WTC11 (cell line): ENCODE measurements at regions not wholly inside any gene's neighbourhood (a gene's known extent, or its start where the extent isn't known, plus 50 kb on each side); places are given as distances from the start of the nearest gene placed in this dataset.

Source experiments
- ATAC-seq: fragments of 200-7000 bp; cut with Tn5 transposase; 2 replicates; pipeline ENCODE4 v1.10.0; 2021; ENCODE audit warnings: mild to moderate bottlenecking, moderate library complexity
- CTCF ChIA-PET: fragments of 300-600 bp; sonication (Branson Sonifier 250); formaldehyde crosslinking; loops from one replicate; lab custom pipeline; 2021; ENCODE audit warnings: antibody characterized with exemption; lab: Charles Lee
- POLR2A ChIA-PET: fragments of 350-600 bp; sonication (Branson Sonifier 250); formaldehyde crosslinking; loops from one replicate; lab custom pipeline; 2021; ENCODE audit warnings: antibody characterized with exemption; lab: Charles Lee
- DNase-seq: peaks from one replicate; pipeline ENCODE4 v3.0.0; 2021; ENCODE audit warnings: low spot score
- H3K27ac Mint-ChIP-seq: 2 replicates; pipeline ENCODE4 v1.8.0; 2021; ENCODE audit warnings: mixed read lengths
- H3K27me3 Mint-ChIP-seq: 2 replicates; pipeline ENCODE4 v1.8.0; 2021; ENCODE audit warnings: low read depth, mild to moderate bottlenecking, moderate library complexity, mixed read lengths
- H3K36me3 Mint-ChIP-seq: 2 replicates; pipeline ENCODE4 v1.8.0; 2021; ENCODE audit warnings: mixed read lengths
- H3K4me1 Mint-ChIP-seq: 2 replicates; pipeline ENCODE4 v1.8.0; 2022; ENCODE audit warnings: mixed read lengths
- H3K4me3 Mint-ChIP-seq: 2 replicates; pipeline ENCODE4 v1.8.0; 2021; ENCODE audit warnings: mild to moderate bottlenecking, moderate library complexity, mixed read lengths
- H3K9me3 Mint-ChIP-seq: 2 replicates; pipeline ENCODE4 v1.8.0; 2021; ENCODE audit warnings: mixed read lengths
- EMX1 ChIP-seq: fragments of 250-450 bp; sonication (Bioruptor Pico); IDR thresholded peaks from 2 replicates; pipeline ENCODE4 v1.8.0; 2021; ENCODE audit warnings: mild to moderate bottlenecking
- ESRRA ChIP-seq: sonication (generic); formaldehyde crosslinking; IDR thresholded peaks from 2 replicates; pipeline ENCODE4 v1.8.1; 2022; ENCODE audit warnings: mild to moderate bottlenecking, missing genetic modification reagents, borderline replicate concordance
- FOXK1 ChIP-seq: sonication (generic); formaldehyde crosslinking; IDR thresholded peaks from 2 replicates; pipeline ENCODE4 v1.8.0; 2022; ENCODE audit warnings: mild to moderate bottlenecking, moderate library complexity, missing genetic modification reagents
- IRF2 ChIP-seq: sonication (generic); formaldehyde crosslinking; IDR thresholded peaks from 2 replicates; pipeline ENCODE4 v1.8.0; 2022; ENCODE audit warnings: low read depth, missing genetic modification reagents, borderline replicate concordance
- JAZF1 ChIP-seq: fragments of 250-450 bp; sonication (Bioruptor Pico); IDR thresholded peaks from 2 replicates; pipeline ENCODE4 v1.9.0; 2021; ENCODE audit warnings: moderate library complexity, mild to moderate bottlenecking, inconsistent platforms
- NFYB ChIP-seq: sonication (generic); formaldehyde crosslinking; conservative IDR thresholded peaks from 2 replicates; pipeline ENCODE4 v1.8.0; 2022; ENCODE audit warnings: low read depth, missing genetic modification reagents
- SP1 ChIP-seq: sonication (generic); formaldehyde crosslinking; conservative IDR thresholded peaks from 2 replicates; pipeline ENCODE4 v1.8.1; 2022; ENCODE audit warnings: missing genetic modification reagents
- ZBTB21 ChIP-seq: sonication (generic); formaldehyde crosslinking; IDR thresholded peaks from 2 replicates; pipeline ENCODE4 v1.8.1; 2023; ENCODE audit warnings: mild to moderate bottlenecking, missing genetic modification reagents, borderline replicate concordance
- ZNF121 ChIP-seq: sonication (generic); formaldehyde crosslinking; IDR thresholded peaks from 2 replicates; pipeline ENCODE4 v1.8.0; 2023; ENCODE audit warnings: missing genetic modification reagents
- ZNF232 ChIP-seq: sonication (generic); formaldehyde crosslinking; IDR thresholded peaks from 2 replicates; pipeline ENCODE4 v1.8.0; 2022; ENCODE audit warnings: mild to moderate bottlenecking, missing genetic modification reagents
- ZNF396 ChIP-seq: fragments of 250-450 bp; sonication (Bioruptor Pico); IDR thresholded peaks from 2 replicates; pipeline ENCODE4 v1.8.0; 2021; ENCODE audit warnings: mild to moderate bottlenecking, moderate library complexity, borderline replicate concordance
- ZNF671 ChIP-seq: fragments of 250-450 bp; sonication (Bioruptor Pico); IDR thresholded peaks from 2 replicates; pipeline ENCODE4 v1.8.0; 2021; ENCODE audit warnings: mild to moderate bottlenecking
- TF ChIP-seq, protein P1 (sequence below): sonication (generic); formaldehyde crosslinking; IDR thresholded peaks from 2 replicates; pipeline ENCODE4 v1.8.1; 2022; ENCODE audit warnings: missing genetic modification reagents, borderline replicate concordance
- TF ChIP-seq, protein P2 (sequence below): sonication (generic); formaldehyde crosslinking; IDR thresholded peaks from 2 replicates; pipeline ENCODE4 v1.8.0; 2022; ENCODE audit warnings: mild to moderate bottlenecking, missing genetic modification reagents
- TF ChIP-seq, protein P3 (sequence below): sonication (generic); formaldehyde crosslinking; IDR thresholded peaks from 2 replicates; pipeline ENCODE4 v1.8.1; 2023; ENCODE audit warnings: mild to moderate bottlenecking, missing genetic modification reagents
- TF ChIP-seq, protein P4 (sequence below): sonication (generic); formaldehyde crosslinking; IDR thresholded peaks from 2 replicates; pipeline ENCODE4 v1.8.1; 2023; ENCODE audit warnings: mild to moderate bottlenecking, missing genetic modification reagents
- TF ChIP-seq, protein P5 (sequence below): sonication (generic); formaldehyde crosslinking; IDR thresholded peaks from 2 replicates; pipeline ENCODE4 v1.8.1; 2022; ENCODE audit warnings: mild to moderate bottlenecking, moderate library complexity, missing genetic modification reagents
- TF ChIP-seq, protein P6 (sequence below): sonication (generic); formaldehyde crosslinking; IDR thresholded peaks from 2 replicates; pipeline ENCODE4 v1.8.1; 2023; ENCODE audit warnings: mild to moderate bottlenecking, missing genetic modification reagents, moderate library complexity
- TF ChIP-seq, protein P7 (sequence below): fragments of 250-450 bp; sonication (Bioruptor Pico); IDR thresholded peaks from 2 replicates; pipeline ENCODE4 v1.8.0; 2021; ENCODE audit warnings: mild to moderate bottlenecking
- TF ChIP-seq, protein P8 (sequence below): sonication (generic); formaldehyde crosslinking; IDR thresholded peaks from 2 replicates; pipeline ENCODE4 v1.8.0; 2022; ENCODE audit warnings: mild to moderate bottlenecking, missing genetic modification reagents

DNA sequence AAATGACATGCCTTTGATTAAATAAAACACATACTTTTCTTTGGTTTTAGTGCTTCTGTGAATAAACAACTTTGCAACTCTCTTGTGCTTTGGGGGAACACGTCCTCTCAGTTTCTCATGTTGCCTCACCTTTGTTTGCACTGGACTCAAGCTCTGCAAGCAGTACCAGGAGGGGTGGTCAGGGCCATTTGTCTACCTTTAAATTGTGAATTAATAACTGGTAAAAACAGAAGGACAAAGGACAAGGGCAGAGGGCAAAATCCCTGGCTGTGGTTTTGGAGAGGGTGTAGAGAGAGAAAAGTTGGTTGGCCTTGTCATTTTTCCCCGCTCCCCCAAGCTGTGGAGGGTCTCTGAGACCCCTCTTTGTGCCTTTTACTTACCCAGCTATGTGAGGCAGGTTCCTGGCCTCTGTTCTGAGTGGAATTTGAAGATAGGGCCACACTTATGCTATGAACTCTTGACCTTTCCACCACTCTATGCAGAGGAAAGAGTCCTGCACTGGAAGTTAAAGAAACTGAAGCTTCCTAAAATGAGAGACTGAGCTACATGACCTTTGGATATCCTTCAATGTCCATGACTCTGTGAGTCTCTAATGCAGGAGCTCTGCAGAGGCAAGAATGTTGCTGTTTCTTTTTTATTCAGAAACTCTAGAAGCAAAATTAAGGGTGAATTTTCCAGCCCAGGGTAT is 55.1 kb upstream of the MOCS2 start:
- TF ChIP-seq ZNF232 (CRISPR knock-in tag) (no peak), FOXK1 (CRISPR knock-in tag) (no peak), IRF2 (CRISPR knock-in tag) (no peak)
- TF ChIP-seq, protein P1, sequence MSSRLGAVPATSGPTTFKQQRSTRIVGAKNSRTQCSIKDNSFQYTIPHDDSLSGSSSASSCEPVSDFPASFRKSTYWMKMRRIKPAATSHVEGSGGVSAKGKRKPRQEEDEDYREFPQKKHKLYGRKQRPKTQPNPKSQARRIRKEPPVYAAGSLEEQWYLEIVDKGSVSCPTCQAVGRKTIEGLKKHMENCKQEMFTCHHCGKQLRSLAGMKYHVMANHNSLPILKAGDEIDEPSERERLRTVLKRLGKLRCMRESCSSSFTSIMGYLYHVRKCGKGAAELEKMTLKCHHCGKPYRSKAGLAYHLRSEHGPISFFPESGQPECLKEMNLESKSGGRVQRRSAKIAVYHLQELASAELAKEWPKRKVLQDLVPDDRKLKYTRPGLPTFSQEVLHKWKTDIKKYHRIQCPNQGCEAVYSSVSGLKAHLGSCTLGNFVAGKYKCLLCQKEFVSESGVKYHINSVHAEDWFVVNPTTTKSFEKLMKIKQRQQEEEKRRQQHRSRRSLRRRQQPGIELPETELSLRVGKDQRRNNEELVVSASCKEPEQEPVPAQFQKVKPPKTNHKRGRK (CRISPR knock-in tag), result no peak
- TF ChIP-seq, protein P2, sequence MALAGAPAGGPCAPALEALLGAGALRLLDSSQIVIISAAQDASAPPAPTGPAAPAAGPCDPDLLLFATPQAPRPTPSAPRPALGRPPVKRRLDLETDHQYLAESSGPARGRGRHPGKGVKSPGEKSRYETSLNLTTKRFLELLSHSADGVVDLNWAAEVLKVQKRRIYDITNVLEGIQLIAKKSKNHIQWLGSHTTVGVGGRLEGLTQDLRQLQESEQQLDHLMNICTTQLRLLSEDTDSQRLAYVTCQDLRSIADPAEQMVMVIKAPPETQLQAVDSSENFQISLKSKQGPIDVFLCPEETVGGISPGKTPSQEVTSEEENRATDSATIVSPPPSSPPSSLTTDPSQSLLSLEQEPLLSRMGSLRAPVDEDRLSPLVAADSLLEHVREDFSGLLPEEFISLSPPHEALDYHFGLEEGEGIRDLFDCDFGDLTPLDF (CRISPR knock-in tag), result no peak
- TF ChIP-seq, protein P3, sequence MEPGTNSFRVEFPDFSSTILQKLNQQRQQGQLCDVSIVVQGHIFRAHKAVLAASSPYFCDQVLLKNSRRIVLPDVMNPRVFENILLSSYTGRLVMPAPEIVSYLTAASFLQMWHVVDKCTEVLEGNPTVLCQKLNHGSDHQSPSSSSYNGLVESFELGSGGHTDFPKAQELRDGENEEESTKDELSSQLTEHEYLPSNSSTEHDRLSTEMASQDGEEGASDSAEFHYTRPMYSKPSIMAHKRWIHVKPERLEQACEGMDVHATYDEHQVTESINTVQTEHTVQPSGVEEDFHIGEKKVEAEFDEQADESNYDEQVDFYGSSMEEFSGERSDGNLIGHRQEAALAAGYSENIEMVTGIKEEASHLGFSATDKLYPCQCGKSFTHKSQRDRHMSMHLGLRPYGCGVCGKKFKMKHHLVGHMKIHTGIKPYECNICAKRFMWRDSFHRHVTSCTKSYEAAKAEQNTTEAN (CRISPR knock-in tag), result no peak
- ChIA-PET POLR2A (no interaction called here), CTCF (interaction anchor here (1.3 kb wide), 1 partner anchor 216 kb away, joined by 4 read pairs; no protein-coding TSS in a partner anchor)
- ATAC-seq (no peak), DNase-seq (no peak)
- Mint-ChIP-seq H3K9me3 (no peaks in the 10 kb centered on the region), H3K4me1 (no peaks in the 10 kb centered on the region), H3K27me3 (no peaks in the 10 kb centered on the region), H3K27ac (no peak overlapping the region), H3K4me3 (no peak overlapping the region), H3K36me3 (no peaks in the 10 kb centered on the region)

DNA sequence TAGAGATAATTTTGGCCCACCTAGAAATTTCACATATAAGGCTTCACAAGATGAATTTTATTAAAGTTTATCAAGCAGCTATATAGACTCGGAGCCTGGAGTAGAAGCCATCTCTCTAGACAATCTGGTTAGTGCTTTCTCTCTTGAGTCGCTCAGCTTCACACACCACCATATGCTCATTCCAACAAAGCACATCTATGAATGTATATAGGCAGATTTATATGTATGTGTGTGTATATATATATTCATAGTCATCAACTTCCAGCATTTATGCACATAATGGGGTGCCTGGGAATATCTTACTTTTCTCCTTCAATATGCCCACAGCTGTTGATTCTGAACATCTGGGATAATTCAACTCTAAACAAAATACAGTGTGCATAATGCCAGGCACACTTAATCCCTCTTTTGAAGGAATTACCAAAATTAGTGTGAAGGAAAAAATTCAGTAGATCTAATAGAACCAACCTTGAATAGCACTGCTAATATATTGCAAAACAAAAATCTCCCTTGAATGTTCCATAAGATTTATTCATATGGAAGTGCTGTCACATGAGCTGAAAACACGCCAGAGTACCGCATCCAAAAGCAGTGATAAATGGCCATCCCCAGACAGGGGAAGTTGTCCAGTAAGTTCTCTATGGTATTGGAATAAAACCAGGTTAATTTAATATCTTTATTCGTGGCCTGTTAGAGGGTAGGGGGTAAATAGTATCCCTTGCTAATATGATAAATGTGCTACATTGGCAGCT is 56.0 kb upstream of the MOCS2 start:
- POLR2A ChIA-PET, result no interaction called here
- Mint-ChIP-seq H3K36me3 (no peaks in the 10 kb centered on the region), H3K4me3 (no peak overlapping the region), H3K27me3 (no peaks in the 10 kb centered on the region), H3K9me3 (no peaks in the 10 kb centered on the region), H3K4me1 (no peaks in the 10 kb centered on the region), H3K27ac (no peak overlapping the region)
- no peak for ATAC-seq
- CTCF ChIA-PET, result no interaction called here
- no peak for DNase-seq
- TF ChIP-seq, protein P4, sequence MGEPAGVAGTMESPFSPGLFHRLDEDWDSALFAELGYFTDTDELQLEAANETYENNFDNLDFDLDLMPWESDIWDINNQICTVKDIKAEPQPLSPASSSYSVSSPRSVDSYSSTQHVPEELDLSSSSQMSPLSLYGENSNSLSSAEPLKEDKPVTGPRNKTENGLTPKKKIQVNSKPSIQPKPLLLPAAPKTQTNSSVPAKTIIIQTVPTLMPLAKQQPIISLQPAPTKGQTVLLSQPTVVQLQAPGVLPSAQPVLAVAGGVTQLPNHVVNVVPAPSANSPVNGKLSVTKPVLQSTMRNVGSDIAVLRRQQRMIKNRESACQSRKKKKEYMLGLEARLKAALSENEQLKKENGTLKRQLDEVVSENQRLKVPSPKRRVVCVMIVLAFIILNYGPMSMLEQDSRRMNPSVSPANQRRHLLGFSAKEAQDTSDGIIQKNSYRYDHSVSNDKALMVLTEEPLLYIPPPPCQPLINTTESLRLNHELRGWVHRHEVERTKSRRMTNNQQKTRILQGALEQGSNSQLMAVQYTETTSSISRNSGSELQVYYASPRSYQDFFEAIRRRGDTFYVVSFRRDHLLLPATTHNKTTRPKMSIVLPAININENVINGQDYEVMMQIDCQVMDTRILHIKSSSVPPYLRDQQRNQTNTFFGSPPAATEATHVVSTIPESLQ (CRISPR knock-in tag), result no peak
- TF ChIP-seq EMX1 (no peak), ZNF671 (CRISPR knock-in tag) (no peak), ZBTB21 (CRISPR knock-in tag) (no peak), ESRRA (no peak), ZNF121 (no peak), NFYB (no peak), JAZF1 (CRISPR knock-in tag) (no peak), ZNF396 (CRISPR knock-in tag) (no peak), SP1 (CRISPR knock-in tag) (no peak)
- TF ChIP-seq, protein P1 (CRISPR knock-in tag), result no peak
- TF ChIP-seq, protein P5, sequence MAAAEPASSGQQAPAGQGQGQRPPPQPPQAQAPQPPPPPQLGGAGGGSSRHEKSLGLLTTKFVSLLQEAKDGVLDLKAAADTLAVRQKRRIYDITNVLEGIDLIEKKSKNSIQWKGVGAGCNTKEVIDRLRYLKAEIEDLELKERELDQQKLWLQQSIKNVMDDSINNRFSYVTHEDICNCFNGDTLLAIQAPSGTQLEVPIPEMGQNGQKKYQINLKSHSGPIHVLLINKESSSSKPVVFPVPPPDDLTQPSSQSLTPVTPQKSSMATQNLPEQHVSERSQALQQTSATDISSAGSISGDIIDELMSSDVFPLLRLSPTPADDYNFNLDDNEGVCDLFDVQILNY, result no peak
- TF ChIP-seq, protein P6, sequence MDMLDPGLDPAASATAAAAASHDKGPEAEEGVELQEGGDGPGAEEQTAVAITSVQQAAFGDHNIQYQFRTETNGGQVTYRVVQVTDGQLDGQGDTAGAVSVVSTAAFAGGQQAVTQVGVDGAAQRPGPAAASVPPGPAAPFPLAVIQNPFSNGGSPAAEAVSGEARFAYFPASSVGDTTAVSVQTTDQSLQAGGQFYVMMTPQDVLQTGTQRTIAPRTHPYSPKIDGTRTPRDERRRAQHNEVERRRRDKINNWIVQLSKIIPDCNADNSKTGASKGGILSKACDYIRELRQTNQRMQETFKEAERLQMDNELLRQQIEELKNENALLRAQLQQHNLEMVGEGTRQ (CRISPR knock-in tag), result no peak
- TF ChIP-seq, protein P7, sequence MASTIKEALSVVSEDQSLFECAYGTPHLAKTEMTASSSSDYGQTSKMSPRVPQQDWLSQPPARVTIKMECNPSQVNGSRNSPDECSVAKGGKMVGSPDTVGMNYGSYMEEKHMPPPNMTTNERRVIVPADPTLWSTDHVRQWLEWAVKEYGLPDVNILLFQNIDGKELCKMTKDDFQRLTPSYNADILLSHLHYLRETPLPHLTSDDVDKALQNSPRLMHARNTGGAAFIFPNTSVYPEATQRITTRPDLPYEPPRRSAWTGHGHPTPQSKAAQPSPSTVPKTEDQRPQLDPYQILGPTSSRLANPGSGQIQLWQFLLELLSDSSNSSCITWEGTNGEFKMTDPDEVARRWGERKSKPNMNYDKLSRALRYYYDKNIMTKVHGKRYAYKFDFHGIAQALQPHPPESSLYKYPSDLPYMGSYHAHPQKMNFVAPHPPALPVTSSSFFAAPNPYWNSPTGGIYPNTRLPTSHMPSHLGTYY (CRISPR knock-in tag), result no peak
- TF ChIP-seq, protein P8, sequence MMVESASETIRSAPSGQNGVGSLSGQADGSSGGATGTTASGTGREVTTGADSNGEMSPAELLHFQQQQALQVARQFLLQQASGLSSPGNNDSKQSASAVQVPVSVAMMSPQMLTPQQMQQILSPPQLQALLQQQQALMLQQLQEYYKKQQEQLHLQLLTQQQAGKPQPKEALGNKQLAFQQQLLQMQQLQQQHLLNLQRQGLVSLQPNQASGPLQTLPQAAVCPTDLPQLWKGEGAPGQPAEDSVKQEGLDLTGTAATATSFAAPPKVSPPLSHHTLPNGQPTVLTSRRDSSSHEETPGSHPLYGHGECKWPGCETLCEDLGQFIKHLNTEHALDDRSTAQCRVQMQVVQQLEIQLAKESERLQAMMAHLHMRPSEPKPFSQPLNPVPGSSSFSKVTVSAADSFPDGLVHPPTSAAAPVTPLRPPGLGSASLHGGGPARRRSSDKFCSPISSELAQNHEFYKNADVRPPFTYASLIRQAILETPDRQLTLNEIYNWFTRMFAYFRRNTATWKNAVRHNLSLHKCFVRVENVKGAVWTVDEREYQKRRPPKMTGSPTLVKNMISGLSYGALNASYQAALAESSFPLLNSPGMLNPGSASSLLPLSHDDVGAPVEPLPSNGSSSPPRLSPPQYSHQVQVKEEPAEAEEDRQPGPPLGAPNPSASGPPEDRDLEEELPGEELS (CRISPR knock-in tag), result no peak
